GM12892 (cell line): ENCODE measurements at regions not wholly inside any gene's neighbourhood (a gene's known extent, or its start where the extent isn't known, plus 50 kb on each side); places are given as distances from the start of the nearest gene placed in this dataset.

Experiments
- POLR2A ChIP-seq: IDR thresholded peaks from 2 replicates; pipeline ENCODE4 v1.6.1; 2011; ENCODE audit warnings: low read depth, low read length, control low read depth
- TAF1 ChIP-seq: IDR thresholded peaks from 2 replicates; pipeline ENCODE4 v1.6.1; 2011; ENCODE audit warnings: low read depth, mild to moderate bottlenecking, control low read depth, low read length, borderline replicate concordance

DNA sequence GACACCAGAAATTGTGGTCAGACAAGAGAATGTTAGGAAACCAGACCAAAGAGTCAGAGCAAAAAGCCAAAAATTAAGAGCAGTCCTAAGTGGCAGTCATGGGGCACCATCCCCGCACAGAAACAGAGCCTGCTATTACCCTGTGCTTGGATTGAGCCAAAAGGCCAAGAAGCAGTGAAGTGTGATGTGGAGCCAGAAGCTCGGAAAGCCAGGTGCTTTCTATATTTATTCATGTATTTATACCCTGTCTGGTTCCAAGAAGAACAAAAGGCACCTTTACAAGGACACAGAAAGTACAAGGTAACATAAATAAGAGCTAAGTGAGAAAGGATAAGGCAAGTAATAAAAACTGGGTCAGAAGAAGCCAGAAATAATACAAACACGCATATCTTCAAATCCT is 336.2 kb upstream of the CNR1 start:
- TF ChIP-seq POLR2A, result no peak
- TF ChIP-seq TAF1, result no peak
